Ecto neural progenitor cell (in vitro differentiated cells): ENCODE measurements at regions not wholly inside any gene's neighbourhood (a gene's known extent, or its start where the extent isn't known, plus 50 kb on each side); places are given as distances from the start of the nearest gene placed in this dataset.

ENCODE experiments used
- DNase-seq: peaks from one replicate; pipeline ENCODE4 v3.0.0-alpha.2; 2018; ENCODE audit warnings: low spot score

DNA sequence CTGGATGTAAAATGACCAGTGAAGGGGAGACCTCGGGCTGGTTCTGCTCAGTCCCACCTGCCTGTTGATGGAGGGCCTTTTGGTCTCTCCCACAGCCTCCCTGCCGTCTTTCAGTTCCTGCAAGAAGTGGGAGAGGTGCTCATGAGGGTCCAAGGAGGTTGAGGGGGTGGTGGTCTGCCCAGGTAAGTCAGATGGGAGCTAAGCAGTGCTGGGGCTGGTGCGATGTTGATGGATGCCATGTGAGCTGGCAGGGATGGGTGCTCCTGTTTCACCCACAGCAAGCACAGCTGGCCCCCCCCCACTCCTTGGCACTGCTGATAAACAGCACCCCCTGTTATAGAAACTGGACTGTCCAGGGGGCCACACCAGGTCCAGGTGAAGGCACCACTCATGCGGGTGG, 145.6 kb downstream of the NSG2 start:
- DNase-seq: no peak

DNA sequence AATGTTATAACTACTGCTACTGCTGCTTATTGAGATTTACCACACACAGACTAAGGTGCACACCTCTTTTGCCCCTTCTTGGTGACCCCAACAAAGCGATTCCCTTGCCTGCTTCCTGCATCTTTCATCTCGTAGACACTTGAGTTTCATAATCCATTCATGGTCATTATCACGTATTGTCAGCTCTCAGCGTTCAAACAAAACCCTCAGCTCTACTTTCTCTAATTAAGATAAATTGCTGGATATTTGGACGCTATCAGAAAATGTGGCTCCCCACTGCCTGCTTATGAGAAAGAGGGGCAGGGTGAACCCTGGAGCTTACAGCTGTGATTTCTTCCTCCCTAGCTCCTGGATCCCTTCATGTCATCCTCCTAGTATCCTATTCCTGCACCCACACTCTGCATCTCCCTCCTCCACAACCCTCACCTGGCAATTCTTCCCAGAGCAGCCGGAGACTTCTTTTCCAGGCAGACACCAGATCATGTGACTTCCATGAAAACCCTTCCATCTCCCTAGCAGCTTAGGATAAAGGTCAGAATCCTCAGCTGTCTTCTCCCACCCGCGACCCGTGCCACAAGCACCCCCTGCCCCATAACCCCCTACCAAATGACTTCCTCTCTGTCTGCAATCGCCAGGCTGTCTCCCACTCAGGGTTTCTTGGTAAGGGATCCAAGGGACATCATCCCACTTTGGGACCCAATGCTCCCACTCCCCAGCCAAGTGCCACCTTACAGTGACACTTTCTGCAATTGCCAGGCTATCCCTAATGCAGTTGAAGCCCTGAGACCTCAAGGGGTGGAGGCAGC, 146.5 kb downstream of the NSG2 start:
- no peak for DNase-seq

DNA sequence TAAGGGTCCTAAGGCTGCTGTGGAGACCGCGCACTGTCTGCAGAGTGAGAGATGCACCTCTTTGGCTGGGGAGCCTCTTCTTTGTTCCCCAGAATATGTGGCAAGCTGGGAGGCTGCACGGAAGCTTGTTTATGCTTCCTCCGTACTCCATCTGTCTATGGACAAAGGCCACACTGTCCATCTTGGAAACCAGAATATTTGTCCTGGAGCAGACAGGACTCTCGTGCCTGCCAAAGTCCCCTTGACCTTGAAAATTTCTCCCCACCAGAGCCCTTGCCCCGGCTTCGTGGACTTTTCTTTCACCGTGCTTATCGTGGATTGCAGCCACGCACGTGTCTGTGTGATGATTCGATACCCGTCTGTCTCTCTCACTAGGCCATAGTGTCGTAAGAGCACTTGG, 147.4 kb downstream of the NSG2 start:
- no peak for DNase-seq

DNA sequence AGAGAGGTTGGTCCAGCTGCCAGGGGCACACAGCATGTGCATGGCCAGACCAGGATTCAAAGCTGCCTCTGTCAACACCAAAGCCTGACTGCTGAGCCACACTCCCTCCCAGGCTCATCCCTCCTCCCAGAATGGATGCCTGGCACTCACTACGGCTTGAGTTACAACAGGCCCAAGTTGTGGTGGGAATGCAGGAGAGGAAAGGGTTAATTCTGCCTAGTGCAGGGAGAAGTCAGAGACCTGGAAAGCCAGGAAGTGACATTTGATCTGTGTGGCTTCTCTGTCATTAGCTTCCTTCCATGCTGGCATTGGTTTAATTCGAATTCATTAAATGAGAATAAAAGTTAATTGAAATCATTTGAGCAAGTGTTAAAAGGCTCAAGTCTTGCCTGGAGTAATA, 150.0 kb downstream of the NSG2 start:
- no peak for DNase-seq

DNA sequence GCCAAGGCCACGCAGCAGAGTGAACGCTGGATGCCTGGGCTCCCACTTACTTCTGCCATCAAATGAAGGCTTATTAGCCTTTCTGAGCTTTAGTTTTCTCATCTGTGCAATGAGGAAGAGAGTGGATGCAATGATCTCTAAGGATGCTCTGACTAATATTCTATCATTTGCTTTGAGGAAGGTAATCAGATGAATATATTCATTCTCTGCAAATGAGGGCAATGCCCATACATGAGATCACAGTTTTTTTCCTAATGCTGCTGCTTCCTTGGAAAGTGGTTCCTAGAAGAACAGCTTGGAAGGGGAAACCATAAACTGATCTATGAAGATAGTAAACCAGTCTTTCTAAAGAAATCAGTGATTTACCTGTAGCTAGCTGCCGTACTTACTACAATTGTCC, 152.4 kb downstream of the NSG2 start:
- no peak for DNase-seq

DNA sequence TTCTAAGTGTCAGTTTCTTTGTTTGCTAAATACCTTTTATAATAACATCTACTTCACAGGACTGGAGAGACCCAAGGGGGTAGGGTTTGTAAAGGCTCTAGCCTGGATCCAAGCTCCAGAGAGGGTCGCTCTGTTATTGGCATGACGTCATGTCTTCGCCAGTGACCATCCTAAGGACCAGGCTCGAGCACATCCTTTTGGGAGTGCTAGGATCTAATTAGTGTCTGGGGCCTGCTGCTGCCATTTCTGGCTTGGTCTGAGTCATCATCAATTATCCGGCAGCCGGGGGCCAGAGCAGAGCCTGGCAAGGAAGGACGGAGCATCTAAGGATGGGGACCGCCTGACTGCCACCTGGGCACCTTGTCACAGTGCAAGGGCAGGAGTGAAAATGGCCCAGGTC, 153.0 kb downstream of the NSG2 start:
- DNase-seq: no peak

DNA sequence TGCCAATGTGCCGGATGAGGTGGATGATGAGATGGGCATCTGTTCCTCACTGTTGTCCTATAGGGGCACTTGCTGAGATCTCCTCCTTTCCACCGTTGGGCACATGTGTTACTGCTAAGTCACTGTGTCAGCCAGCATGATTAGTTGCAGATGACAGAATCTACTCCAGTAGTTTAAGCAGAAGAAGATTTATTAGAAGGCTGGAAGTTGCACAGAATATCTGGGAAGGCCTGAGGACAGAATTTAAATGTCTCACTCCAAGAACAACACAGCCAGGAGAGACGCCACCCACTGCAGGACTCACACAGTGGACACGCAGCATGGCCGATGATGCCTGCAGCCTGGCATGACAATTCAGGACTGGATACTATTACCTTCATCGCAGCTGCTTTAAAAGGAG, 157.5 kb downstream of the NSG2 start:
- no peak for DNase-seq

DNA sequence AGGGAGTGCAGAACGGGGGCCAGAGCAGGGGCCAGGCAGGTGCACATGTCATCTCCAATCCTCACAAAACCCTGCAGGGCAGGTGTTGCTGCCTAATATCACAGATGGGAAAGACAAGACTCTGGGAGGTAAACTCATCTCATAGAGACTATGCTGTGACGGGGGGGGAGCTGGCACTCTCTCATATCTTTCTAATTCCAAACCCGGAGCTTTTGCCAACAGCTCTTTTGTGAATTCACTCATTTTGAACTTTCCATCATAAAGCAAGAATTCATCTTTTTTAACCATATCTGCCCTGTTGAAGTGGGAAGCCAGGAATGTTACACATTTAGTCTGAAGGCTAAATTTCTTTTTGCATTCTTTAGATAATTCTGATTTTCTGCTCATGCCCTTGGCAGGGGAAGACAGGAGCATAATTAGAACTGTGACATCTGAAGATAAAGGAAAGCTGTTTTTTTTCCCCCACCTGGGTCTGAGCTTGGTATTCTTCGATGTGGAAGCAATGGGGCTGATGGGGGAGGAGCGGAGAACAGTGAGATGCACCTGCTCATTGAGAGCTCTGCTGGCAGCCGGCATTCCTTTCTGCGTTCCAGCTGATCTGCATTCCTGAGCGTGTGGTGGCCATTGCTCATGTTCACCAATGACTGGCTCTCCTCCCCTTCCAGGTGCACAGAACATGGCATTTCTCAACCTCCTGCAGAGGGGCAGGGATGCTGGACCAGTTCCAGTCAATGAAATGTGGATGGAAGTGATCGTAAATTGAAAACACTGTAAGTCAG, 159.2 kb downstream of the NSG2 start:
- DNase-seq: peak; percentile 64

DNA sequence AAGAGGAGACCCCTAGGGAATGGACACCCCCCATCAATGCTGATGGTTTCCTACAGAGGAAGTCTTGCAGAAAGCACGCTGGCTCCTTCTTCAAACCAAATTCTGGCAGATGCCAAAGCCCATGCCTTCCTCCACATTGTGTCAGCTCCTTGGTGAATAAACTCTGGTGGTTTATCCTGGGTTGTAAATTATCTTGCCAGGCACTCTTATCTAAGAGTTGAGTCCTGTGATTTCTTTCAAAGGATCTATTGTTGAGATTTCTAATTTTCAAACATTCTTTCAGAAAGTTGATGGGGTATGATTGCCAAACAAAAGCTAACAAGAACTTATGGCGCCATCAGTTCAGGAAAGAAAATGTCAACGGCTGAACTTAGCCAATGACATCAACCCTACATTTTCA, 160.4 kb downstream of the NSG2 start:
- DNase-seq: no peak

DNA sequence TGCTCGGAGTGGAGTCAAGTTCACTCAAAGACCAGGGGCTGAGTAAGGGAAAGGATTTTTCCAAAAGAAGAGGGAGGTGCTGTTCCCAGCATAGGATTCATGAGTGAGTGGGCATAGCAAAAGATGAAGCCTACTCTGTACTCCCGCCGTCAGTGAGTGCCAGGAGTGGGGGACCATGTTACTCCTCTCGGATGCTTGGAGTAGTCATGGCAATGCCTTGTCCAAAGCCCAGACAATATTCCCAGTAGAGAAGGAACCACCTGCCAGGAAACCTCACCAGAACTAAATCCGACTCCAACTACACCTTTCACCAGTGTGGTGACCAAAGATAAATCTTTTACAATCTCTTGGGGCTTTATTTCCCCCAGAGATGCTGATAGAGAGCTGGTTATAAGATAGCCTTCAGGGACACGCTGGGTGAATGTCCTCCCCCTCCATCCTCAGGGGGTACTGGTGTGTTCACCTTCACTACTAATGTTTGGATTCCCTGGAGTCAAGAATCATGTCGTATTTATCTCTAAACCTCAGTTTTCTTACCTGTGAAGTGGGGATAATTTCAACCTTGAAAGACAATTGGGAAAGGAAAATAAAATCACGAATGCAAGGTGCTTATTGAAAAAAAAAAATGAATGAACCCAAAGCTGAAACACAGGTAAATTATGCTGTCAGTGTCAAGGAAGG, 165.2 kb downstream of the NSG2 start:
- no peak for DNase-seq

DNA sequence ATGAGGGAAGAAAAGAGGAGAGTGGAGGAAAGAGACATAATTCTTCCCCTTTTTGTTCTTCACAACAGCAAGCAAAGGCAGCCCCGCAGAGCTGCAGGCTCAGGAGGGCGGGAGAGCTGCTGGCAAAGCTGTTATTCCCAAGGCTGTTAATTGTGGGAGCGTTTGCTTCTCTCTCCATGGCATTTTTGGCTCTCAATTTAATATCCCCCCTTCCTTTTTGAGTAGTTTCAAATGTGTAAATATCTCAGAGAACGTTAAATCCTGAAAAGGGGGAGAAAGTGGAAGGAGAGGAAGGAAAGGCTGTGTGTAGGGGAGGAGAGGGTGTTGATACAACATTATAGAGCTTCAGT, 165.7 kb downstream of the NSG2 start:
- DNase-seq: no peak

DNA sequence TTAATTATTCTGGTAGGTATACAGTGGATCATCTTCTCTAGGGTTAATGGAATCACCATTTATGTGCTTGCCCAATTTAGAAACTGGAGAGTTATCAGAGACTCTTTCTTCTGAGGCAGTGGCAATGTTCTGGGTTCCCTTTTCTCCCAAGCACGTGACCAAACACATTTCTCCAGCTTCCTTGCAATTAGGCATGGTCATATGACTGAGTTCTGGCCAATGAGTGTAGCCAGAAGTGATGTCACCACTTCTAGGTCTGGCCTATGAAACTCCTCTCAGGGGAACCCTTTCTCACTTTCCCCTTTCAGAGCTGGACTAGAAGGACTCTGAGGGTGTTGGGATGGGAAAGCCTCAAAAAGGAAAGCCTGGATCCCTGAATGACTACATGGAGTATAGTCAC, 172.0 kb downstream of the NSG2 start:
- no peak for DNase-seq

DNA sequence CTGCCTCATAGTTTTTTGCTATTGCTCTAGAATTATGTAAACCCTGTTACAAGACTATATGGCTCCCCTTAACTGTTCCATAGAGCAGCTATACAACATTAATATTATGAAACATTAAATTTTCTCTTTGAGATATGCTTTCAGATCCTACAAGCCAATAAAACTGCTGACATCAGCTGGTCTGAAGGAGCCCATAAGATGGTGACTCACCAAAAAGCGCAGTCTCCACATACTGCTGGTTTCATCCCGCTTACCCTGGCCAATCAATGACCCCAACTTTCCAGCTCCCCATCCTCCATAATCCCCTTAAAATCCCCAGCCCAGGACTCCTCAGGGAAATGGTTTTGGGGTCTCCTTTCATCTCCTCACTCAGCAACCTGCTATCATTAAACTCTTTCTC, 172.7 kb downstream of the NSG2 start:
- DNase-seq: no peak

DNA sequence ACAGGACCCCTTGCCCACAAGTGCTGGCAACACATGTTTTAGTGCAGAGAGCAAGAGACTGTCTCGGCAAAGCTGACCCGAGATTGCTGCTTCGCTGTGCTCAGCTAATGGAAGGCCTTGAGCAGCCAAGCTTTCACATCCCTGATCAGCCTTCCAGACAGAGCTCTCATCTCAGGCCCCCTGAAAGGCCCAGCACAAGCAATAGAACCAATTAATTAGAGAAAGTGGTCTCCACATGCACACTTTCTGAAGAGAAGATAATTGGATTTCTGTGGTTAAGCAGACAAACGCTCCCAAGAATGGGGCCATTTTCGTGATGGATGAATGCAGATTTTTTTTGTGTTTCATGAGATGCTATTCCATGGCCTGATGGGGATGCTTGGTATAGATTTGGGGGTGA, 174.9 kb downstream of the NSG2 start:
- no peak for DNase-seq

DNA sequence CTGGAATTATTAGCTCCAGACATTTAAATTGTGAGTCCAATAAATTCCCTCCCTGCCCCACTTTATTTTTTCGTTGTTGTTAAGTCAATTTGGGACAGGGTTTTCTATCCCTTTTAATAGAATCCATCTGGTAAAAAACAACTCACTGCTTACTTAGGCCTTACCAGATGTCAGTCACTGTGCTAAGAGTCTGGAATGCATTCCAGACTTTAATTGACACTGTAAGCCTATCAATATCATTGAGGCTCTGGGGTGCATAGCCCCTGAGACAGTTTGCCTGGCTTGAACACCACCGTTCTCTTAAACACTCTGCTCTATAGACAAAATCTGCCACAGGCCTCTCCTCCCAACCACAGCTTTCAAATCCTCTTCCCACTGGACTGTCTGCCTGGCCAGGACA, 175.9 kb downstream of the NSG2 start:
- no peak for DNase-seq

DNA sequence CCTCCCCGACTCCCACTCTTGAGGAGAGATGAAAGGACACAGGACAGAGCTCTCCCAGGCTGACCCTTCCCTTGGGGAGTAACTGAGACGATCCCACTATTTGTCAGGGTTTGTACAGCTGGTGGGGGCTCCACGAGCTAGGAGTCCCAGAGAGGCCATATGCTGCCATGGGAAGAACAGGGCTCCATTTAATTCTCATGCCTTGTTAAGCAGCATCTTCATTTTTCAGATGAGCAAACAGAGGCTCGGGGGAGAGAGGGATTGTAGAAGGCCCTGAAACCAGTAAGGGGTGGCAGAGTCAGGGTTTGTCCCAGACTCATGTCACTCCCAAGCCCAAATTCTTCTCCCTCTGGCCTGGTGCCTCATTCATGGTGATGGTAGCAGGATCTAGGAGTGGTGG, 176.4 kb downstream of the NSG2 start:
- DNase-seq: no peak

DNA sequence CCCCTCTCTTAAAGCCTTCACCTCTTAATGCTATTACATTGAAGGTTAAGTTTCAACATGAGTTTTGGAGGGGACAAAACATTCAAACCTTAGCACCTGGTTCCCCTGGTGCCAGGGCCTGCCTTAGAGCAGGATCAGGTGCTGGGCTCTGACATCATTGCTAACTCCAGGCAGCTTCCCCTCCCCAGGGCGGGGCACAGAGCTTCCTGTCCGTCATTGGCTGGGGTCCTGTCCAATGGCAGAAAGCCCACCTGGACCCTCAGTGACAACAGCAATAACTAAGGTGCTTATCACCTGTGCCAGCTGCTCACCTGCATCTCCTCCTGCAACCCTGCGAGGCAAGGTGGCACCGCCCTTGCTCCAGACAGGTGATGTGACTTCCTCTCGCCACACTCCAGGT, 177.4 kb downstream of the NSG2 start:
- DNase-seq: no peak

DNA sequence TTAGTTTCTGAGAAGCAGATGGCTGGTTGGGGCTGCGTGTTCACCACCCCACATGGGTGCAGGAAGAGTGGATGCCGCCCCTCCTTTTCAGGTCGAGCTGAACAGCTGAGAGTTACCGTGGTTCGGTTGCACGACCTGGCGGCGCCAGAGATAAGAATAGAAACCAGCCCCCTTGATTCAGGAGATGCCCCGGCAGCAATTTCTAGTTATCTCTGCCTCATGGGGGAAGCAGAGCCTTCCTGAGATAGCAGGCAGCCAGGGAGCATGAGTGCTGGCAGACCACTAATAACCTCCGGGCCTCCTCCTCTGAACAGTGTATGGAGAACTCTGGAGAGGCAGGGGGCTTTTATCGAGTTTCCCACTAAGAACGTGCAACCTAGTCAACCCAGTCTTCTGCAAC, 177.8 kb downstream of the NSG2 start:
- DNase-seq: no peak

DNA sequence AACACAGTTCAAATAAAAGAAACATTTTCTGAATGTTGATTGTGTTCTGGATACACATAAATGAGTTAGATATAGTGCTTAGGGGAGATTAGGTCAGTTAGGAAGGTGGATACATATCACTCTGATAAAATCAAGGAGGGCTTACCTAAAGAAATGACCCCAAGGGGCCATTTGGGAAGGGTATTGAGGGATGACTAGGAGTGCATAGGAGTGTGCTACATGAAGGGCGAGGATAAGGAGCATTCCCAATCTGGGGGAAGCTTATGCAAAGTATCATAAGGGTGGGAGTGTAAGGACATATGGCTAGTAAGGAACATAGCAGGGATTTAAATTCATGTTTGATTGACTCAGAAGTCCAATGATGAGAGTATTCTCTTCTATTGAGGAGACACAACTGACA, 183.6 kb downstream of the NSG2 start:
- DNase-seq: no peak

DNA sequence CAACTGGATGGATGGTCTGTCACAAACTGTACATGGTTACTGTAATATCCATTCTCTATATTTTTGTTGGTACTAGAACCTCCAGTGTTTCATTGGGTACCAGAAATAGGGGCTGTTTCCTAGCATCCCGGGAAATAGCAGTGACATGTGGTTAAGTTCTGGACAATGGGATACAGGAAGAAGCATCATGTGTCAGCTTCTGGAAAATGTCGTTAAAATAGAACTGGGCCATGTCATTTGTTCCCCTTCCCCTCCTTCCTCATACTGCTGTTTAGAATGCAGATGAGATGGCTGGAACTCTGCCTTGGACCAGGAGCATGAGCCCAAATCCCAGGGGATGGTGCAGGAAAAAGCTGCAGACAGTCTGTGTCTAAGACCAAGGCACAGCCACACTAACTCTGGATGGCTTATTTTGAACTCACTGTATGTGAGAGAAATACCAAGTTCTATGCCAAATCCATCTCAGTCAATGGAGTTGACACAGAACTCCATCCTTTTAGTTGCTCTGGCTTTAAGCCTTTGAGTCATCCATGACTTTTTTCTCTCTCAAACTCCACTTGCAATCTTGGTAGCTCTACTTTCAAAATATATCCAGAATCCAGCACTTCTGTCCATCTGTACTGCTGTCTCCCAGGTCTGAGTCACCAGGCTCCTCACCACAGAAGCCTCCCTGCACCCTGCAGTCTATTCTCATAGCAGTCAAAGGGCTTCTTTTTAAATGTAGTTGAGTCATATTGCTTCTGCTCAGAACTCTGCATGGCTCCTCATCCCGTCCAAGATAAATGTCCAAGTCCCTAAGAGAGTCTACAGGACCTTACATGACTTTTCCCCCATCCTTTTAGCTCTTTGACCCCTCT, 184.2 kb downstream of the NSG2 start:
- no peak for DNase-seq

DNA sequence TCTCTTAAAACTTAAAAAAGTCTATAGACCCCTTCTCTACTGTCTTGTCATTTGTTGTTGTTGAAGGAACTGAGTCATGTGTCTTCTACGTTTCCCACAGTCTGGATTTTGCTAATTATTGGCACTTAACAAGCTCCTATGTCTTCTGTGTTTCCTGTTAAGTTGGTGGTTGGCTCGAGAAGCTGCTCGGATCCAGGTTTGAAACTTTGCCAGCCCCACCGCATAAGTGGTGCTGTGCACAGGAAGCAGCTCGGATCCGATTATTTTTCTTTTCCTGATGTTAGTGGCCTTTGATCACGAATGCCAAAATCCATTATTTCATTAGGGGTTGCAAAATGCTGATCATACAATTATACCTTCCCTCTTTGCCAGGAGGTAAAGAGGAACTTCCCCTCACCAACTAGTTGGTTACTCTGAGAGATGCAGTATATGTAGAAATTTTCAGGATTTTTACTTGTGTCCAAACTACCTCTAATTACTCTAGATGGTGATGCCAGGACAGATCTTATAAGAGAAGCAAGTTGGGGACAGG, 186.5 kb downstream of the NSG2 start:
- DNase-seq: no peak

DNA sequence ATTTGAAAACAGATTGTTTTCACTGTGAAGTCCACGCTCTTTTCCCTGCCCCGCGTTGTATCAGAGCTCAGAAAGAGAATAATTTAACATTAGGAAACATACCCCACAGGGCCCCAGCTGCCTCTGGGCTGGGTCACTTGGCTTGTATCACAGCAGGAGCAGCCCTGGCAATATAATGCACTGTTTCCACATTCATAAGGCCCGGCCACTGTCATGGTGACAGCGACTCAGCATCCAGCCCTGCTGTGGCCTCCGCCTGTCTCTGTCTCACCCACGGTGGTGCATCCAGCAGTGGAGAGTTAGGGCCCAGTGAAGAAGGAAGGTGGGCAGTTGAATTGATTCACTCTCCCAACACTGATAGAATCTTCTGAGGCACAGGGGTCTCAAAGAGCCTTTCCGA, 188.9 kb downstream of the NSG2 start:
- no peak for DNase-seq
